ENCODE measurements at regions not wholly inside any gene's neighbourhood (a gene's known extent, or its start where the extent isn't known, plus 50 kb on each side); places are given as distances from the start of the nearest gene placed in this dataset.
A peak's percentile ranks its signal among the peaks of the same experiment; 100 is the strongest.

GRCh38 chr12:70994217-70994788, 73.8 kb upstream of the PTPRR start:
- TF ChIP-seq CTCF (conservative IDR thresholded peaks at IDR 0.05; ENCODE audit: control insufficient read depth, insufficient read depth, low read depth, low read length) = no peak
- no peak overlapping the region for H3K4me3 ChIP-seq (ENCODE audit: control insufficient read depth, low read depth, low read length)
- peak; percentile 98 for DNase-seq (ENCODE audit: low read depth)

GRCh38 chr12:70989232-70989631, 68.7 kb upstream of the PTPRR start:
- DNase-seq (ENCODE audit: low read depth) = peak; percentile 53
- H3K4me3 ChIP-seq (ENCODE audit: control insufficient read depth, low read depth, low read length) = no peak overlapping the region
- TF ChIP-seq CTCF (conservative IDR thresholded peaks at IDR 0.05; ENCODE audit: control insufficient read depth, insufficient read depth, low read depth, low read length) = no peak

GRCh38 chr12:70985850-70986249, 65.3 kb upstream of the PTPRR start:
- peak; percentile 96 for DNase-seq (ENCODE audit: low read depth)
- no peak for TF ChIP-seq CTCF (conservative IDR thresholded peaks at IDR 0.05; ENCODE audit: control insufficient read depth, insufficient read depth, low read depth, low read length)
- H3K4me3 ChIP-seq (ENCODE audit: control insufficient read depth, low read depth, low read length) = no peak overlapping the region

GRCh38 chr12:70983692-70984091, 63.2 kb upstream of the PTPRR start:
- no peak for TF ChIP-seq CTCF (conservative IDR thresholded peaks at IDR 0.05; ENCODE audit: control insufficient read depth, insufficient read depth, low read depth, low read length)
- H3K4me3 ChIP-seq (ENCODE audit: control insufficient read depth, low read depth, low read length) = no peak overlapping the region
- DNase-seq (ENCODE audit: low read depth) = no peak

GRCh38 chr12:70982991-70983390, 62.5 kb upstream of the PTPRR start:
- no peak overlapping the region for H3K4me3 ChIP-seq (ENCODE audit: control insufficient read depth, low read depth, low read length)
- TF ChIP-seq CTCF (conservative IDR thresholded peaks at IDR 0.05; ENCODE audit: control insufficient read depth, insufficient read depth, low read depth, low read length) = no peak

GRCh38 chr12:70982286-70982685, 61.7 kb upstream of the PTPRR start:
- no peak overlapping the region for H3K4me3 ChIP-seq (ENCODE audit: control insufficient read depth, low read depth, low read length)
- no peak for TF ChIP-seq CTCF (conservative IDR thresholded peaks at IDR 0.05; ENCODE audit: control insufficient read depth, insufficient read depth, low read depth, low read length)
- DNase-seq (ENCODE audit: low read depth) = peak; percentile 64

More at GRCh38 chr12:70982991-70983390, 62.5 kb upstream of the PTPRR start:
- peak; percentile 60 for DNase-seq (ENCODE audit: low read depth)
